GM23248 (cell line): ENCODE measurements at regions not wholly inside any gene's neighbourhood (a gene's known extent, or its start where the extent isn't known, plus 50 kb on each side); places are given as distances from the start of the nearest gene placed in this dataset.

Source experiments
- DNase-seq: peaks from one replicate; pipeline ENCODE4 v3.0.0-alpha.2; 2015
- H2AFZ ChIP-seq: fragments of 200-600 bp; sonication (generic); 2 replicates; pipeline ENCODE4 v1.6.1; 2016; ENCODE audit warnings: antibody characterized with exemption
- H3F3A ChIP-seq: fragments of 200-600 bp; sonication (generic); 2 replicates; pipeline ENCODE4 v1.6.1; 2016; ENCODE audit warnings: mild to moderate bottlenecking, antibody characterized with exemption, mixed run types; ENCODE audit not compliant: insufficient read depth
- H3K27ac ChIP-seq: fragments of 200-600 bp; sonication (generic); 2 replicates; pipeline ENCODE4 v1.5.1; 2016; ENCODE audit warnings: mild to moderate bottlenecking
- H3K27me3 ChIP-seq: fragments of 200-600 bp; sonication (generic); replicated peaks from 2 replicates; pipeline ENCODE4 v1.6.1; 2016; ENCODE audit warnings: mild to moderate bottlenecking; ENCODE audit not compliant: insufficient read depth
- H3K36me3 ChIP-seq: fragments of 200-600 bp; sonication (generic); 2 replicates; pipeline ENCODE4 v1.6.1; 2016; ENCODE audit warnings: low read depth, mild to moderate bottlenecking
- H3K4me1 ChIP-seq: fragments of 200-600 bp; sonication (generic); 2 replicates; pipeline ENCODE4 v1.6.1; 2016; ENCODE audit warnings: mild to moderate bottlenecking; ENCODE audit not compliant: insufficient read depth
- H3K4me2 ChIP-seq: fragments of 200-600 bp; sonication (generic); one replicate; pipeline ENCODE4 v1.6.1; 2016; ENCODE audit warnings: mild to moderate bottlenecking; ENCODE audit not compliant: unreplicated experiment
- H3K4me3 ChIP-seq: fragments of 200-600 bp; sonication (generic); 2 replicates; pipeline ENCODE4 v1.5.1; 2016; ENCODE audit warnings: mild to moderate bottlenecking
- H3K79me2 ChIP-seq: fragments of 200-600 bp; sonication (generic); 2 replicates; pipeline ENCODE4 v1.6.1; 2016; ENCODE audit warnings: mild to moderate bottlenecking; ENCODE audit not compliant: insufficient read depth
- H3K9ac ChIP-seq: fragments of 200-600 bp; sonication (generic); 2 replicates; pipeline ENCODE4 v1.6.1; 2016; ENCODE audit warnings: mild to moderate bottlenecking
- H3K9me2 ChIP-seq: fragments of 200-600 bp; sonication (generic); 2 replicates; pipeline ENCODE4 v1.6.1; 2016; ENCODE audit warnings: mixed run types, mild to moderate bottlenecking, moderate library complexity; ENCODE audit not compliant: insufficient read depth
- H3K9me3 ChIP-seq: fragments of 200-600 bp; sonication (generic); one replicate; pipeline ENCODE4 v1.6.1; 2017; ENCODE audit warnings: low read depth
- H4K20me1 ChIP-seq: fragments of 200-600 bp; sonication (generic); 2 replicates; pipeline ENCODE4 v1.6.0; 2016; ENCODE audit not compliant: insufficient read depth
- EZH2 ChIP-seq: fragments of 200-600 bp; sonication (generic); IDR thresholded peaks from 2 replicates; pipeline ENCODE4 v1.6.1; 2018; ENCODE audit warnings: antibody characterized with exemption, mild to moderate bottlenecking; ENCODE audit not compliant: insufficient read depth, poor library complexity, severe bottlenecking
- EZH2phosphoT487 ChIP-seq: fragments of 200-600 bp; sonication (generic); IDR thresholded peaks from 2 replicates; pipeline ENCODE4 v1.6.1; 2018; ENCODE audit warnings: antibody characterized with exemption, moderate library complexity, mild to moderate bottlenecking, low read depth; ENCODE audit not compliant: insufficient read depth
- WGBS, 2 experiments: methylation state at CpG; one replicate each; pipeline ENCODE4 v1.1.6; 2015 to 2017; ENCODE audit warnings: low lambda C conversion rate in 2 of 2, low coverage in 1 of 2; ENCODE audit errors: missing lambda C conversion rate in 2 of 2; 5-methylcytosine and 5-hydroxymethylcytosine counted together
- in situ Hi-C: fragments of 300-500 bp; cut with MboI; formaldehyde crosslinking; loops from 2 replicates; pipeline ENCODE4 v1.15.0; 2020

DNA sequence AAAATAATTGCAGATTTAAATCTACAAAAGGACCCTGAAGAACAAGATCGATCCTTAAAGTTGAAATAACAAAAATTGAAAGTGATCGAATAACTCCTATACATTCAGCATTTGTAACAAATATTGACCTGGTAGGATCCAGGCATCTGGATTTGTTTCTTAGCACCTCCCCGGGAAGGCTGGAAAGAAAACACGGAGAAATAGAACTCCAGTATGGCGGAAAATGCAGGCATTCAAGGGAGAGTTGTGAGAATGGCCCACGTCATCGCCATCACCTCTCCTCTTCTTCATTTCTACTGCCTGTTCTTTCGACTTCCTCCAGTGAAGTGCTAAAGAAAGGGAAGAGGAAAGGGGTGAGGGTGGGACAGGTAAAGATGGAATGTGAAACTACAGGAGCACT lies 242.3 kb upstream of the TFAP2D start:
- Histone ChIP-seq H3K27me3 (no peaks in the 10 kb centered on the region), H3K4me2 (no peak overlapping the region), H3K27ac (no peak overlapping the region), H3F3A (no peaks in the 10 kb centered on the region), H4K20me1 (no peaks in the 10 kb centered on the region), H3K9me2 (no peaks in the 10 kb centered on the region), H3K79me2 (no peaks in the 10 kb centered on the region), H3K4me3 (no peak overlapping the region), H3K4me1 (no peaks in the 10 kb centered on the region), H3K9ac (no peak overlapping the region), H2AFZ (no peak overlapping the region), H3K36me3 (no peaks in the 10 kb centered on the region), H3K9me3 (no peaks in the 10 kb centered on the region)
- DNase-seq = no peak
- 33 to 39% methylated on average over 8 of the region's 8 CpGs for whole genome bisulfite sequencing, 2 experiments
- TF ChIP-seq EZH2 (no peak), EZH2phosphoT487 (no peak)
- in situ Hi-C loops = no loop called here

DNA sequence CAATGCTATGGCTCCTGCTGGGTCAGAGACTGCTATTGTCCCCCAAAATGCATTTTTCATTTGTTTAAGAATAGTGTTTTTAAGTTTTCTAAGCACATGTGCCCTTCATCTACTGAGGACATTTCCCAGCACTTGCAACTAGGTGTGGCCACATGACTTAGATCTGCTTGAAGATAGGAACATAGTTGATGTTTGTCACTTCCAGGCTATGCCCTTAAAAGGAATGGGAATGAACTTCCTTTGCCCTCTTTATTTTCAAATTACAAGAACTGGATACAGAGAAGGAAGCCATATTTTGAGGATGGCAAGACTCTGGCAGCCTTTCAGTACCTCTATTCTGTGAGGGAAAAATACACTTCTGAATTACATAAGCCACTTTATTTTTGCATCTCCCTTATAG lies 203.0 kb upstream of the TFAP2D start:
- in situ Hi-C loops = no loop called here
- no peak overlapping the region for H2AFZ ChIP-seq
- H3K4me1 ChIP-seq = no peaks in the 10 kb centered on the region
- no peaks in the 10 kb centered on the region for H3K27me3 ChIP-seq
- H4K20me1 ChIP-seq = no peaks in the 10 kb centered on the region
- no peaks in the 10 kb centered on the region for H3K9me3 ChIP-seq
- TF ChIP-seq EZH2phosphoT487 (no peak), EZH2 (no peak)
- no peak for DNase-seq
- no peaks in the 10 kb centered on the region for H3K79me2 ChIP-seq
- no peaks in the 10 kb centered on the region for H3K9me2 ChIP-seq
- no peak overlapping the region for H3K4me2 ChIP-seq
- H3K27ac ChIP-seq = no peak overlapping the region
- H3K36me3 ChIP-seq = no peaks in the 10 kb centered on the region
- no peaks in the 10 kb centered on the region for H3F3A ChIP-seq
- no peak overlapping the region for H3K4me3 ChIP-seq
- H3K9ac ChIP-seq = no peak overlapping the region

DNA sequence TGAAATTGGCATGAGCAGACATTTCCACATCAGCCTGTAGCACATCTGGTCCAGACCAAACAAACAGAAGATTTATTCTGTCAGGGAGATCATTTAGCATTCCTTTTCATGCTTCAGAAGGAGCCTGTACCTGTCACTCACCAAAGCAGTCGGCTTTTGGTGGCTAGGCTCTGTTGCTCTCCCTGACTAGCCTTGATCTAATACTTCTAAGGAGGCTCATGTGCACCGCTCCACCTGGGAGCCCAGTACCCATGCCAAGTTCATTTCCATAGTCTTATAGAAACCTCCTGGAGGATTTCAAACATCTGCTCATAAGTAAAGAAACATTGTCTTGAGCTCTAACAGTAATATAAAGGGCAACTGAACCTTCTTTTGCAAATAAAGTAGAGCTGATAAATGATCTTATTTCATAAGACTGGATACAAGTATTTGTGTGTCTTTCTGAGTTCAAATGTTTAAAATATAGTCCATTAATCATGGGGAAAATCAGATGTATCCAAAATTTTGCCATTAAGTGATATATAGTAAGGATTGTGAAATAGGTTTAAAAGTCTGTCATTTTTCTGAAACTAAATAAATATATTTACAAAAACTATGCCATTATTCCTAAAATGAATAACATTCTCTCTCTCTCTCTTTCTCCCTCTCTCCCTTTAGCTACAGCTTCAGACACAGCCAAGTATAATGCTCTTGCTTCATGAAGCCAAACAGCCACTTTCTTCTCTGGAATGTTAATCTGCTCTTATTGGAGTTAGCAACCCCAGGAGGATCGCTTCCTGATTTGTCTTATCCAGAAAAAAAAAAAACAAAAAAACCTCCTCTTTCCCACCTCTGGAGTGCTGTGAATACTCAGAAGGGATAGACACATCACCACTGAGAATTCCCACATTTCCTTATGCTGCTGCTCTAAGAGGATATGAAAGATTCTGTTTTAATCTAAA lies 192.7 kb upstream of the TFAP2D start:
- Histone ChIP-seq H3K9ac (no peak overlapping the region), H3K4me1 (no peaks in the 10 kb centered on the region), H3K9me3 (no peaks in the 10 kb centered on the region), H3K27me3 (no peaks in the 10 kb centered on the region), H3K4me2 (no peak overlapping the region), H3K27ac (no peak overlapping the region), H4K20me1 (no peaks in the 10 kb centered on the region), H3K79me2 (no peaks in the 10 kb centered on the region), H2AFZ (no peak overlapping the region), H3K9me2 (no peaks in the 10 kb centered on the region; the same call in 1 of the 2 replicates), H3K36me3 (no peaks in the 10 kb centered on the region), H3K4me3 (no peak overlapping the region), H3F3A (no peaks in the 10 kb centered on the region)
- in situ Hi-C loops = no loop called here
- no peak for TF ChIP-seq EZH2
- TF ChIP-seq EZH2phosphoT487 = no peak
- DNase-seq = no peak
- WGBS, 2 experiments = 0 to 4% methylated on average over 3 of the region's 3 CpGs

DNA sequence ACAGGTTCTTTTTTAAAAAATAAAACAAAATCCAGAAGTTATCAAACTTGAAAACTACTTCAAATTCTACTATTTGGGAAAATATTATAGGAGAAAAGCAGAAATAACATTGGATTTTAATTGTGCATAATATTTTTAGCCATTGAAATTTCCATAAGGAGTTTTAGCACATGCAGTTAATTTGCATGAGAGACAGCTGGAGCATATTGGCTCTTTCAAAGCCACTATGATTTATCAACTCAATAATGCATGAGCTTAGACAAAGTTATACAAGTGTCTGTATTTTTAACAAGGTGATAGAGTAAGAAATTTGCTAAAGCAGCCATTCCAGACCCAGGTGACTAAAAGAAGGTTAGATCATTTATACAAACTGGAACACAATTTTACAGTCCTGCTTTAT lies 189.0 kb upstream of the TFAP2D start:
- no peak overlapping the region for H3K4me3 ChIP-seq
- H3K4me2 ChIP-seq = no peak overlapping the region
- no peaks in the 10 kb centered on the region for H4K20me1 ChIP-seq
- no peaks in the 10 kb centered on the region for H3F3A ChIP-seq
- H3K9ac ChIP-seq = no peak overlapping the region
- no peaks in the 10 kb centered on the region for H3K27me3 ChIP-seq
- H3K4me1 ChIP-seq = no peaks in the 10 kb centered on the region
- no peaks in the 10 kb centered on the region for H3K79me2 ChIP-seq
- H3K9me3 ChIP-seq = no peaks in the 10 kb centered on the region
- no peak overlapping the region for H2AFZ ChIP-seq
- no peaks in the 10 kb centered on the region for H3K36me3 ChIP-seq
- in situ Hi-C loops = no loop called here
- no peak for DNase-seq
- TF ChIP-seq EZH2 (no peak), EZH2phosphoT487 (no peak)
- no peak overlapping the region for H3K27ac ChIP-seq
- no peaks in the 10 kb centered on the region; the same call in 1 of the 2 replicates for H3K9me2 ChIP-seq

DNA sequence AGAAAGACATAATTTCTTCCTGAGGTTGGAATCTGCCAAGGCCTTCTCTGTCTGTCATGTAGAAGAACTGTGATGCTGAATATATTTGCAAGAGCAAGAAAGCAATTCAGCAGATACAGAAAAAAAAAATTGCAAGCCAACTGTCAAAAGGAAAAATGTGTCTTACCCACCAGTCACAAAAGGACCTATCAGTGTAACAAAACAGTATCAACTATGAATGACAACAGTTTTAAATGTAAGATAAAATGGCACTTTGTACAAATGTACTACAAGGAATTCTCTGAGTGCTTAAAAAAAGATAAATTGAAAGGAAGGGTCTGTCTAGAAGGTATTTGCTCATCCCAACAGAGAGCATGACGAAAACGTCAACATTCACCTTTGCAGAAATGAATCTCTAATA lies 185.3 kb upstream of the TFAP2D start:
- Histone ChIP-seq H3F3A (no peaks in the 10 kb centered on the region), H3K4me2 (no peak overlapping the region), H3K4me3 (no peak overlapping the region), H3K36me3 (no peaks in the 10 kb centered on the region), H3K9me2 (no peaks in the 10 kb centered on the region), H4K20me1 (no peaks in the 10 kb centered on the region), H3K4me1 (no peaks in the 10 kb centered on the region), H3K27ac (no peak overlapping the region), H3K9ac (no peak overlapping the region), H3K9me3 (no peaks in the 10 kb centered on the region), H2AFZ (no peak overlapping the region), H3K79me2 (no peaks in the 10 kb centered on the region), H3K27me3 (no peaks in the 10 kb centered on the region)
- 49 to 50% methylated on average over 2 of the region's 2 CpGs for WGBS, 2 experiments
- no peak for TF ChIP-seq EZH2phosphoT487
- no peak for DNase-seq
- in situ Hi-C loops = no loop called here
